H1 (cell line): ENCODE measurements at regions not wholly inside any gene's neighbourhood (a gene's known extent, or its start where the extent isn't known, plus 50 kb on each side); places are given as distances from the start of the nearest gene placed in this dataset.

ENCODE experiments used
- BCL11A ChIP-seq, 2 experiments: IDR thresholded peaks; one replicate each; pipeline ENCODE4 v1.6.1; 2011; ENCODE audit warnings: low read depth in 2 of 2, low read length in 2 of 2, mild to moderate bottlenecking in 2 of 2
- EGR1 ChIP-seq: IDR thresholded peaks from 2 replicates; pipeline ENCODE4 v1.6.1; 2011; ENCODE audit warnings: low read depth, low read length, borderline replicate concordance
- EP300 ChIP-seq, 2 experiments: IDR thresholded peaks; 1 replicate in 1 of 2; 2 replicates in 1 of 2; pipeline ENCODE4 v1.6.1; 2011 to 2012; ENCODE audit warnings: low read depth in 2 of 2, low read length in 2 of 2, mild to moderate bottlenecking in 2 of 2, borderline replicate concordance in 1 of 2, inconsistent platforms in 1 of 2, moderate library complexity in 1 of 2
- EZH2 ChIP-seq: fragments of 200-600 bp; sonication (generic); IDR thresholded peaks from 2 replicates; pipeline ENCODE4 v1.7.1; 2012; ENCODE audit warnings: low read depth, mild to moderate bottlenecking, moderate library complexity, low read length, inconsistent platforms; ENCODE audit not compliant: severe bottlenecking
- JUND ChIP-seq: IDR thresholded peaks from 2 replicates; pipeline ENCODE4 v1.6.1; 2011; ENCODE audit warnings: mild to moderate bottlenecking, improper control_type of control experiment, low read length
- POLR2A ChIP-seq, 2 experiments: IDR thresholded peaks; 1 replicate in 1 of 2; 2 replicates in 1 of 2; pipeline ENCODE4 v1.6.1; 2011; ENCODE audit warnings: low read depth in 2 of 2, low read length in 2 of 2, mild to moderate bottlenecking in 2 of 2; ENCODE audit errors: control extremely low read depth in 1 of 2
- POU5F1 ChIP-seq: IDR thresholded peaks from 2 replicates; pipeline ENCODE4 v1.6.1; 2011; ENCODE audit warnings: low read depth, mild to moderate bottlenecking, low read length, moderate library complexity
- RFX5 ChIP-seq: IDR thresholded peaks from 2 replicates; pipeline ENCODE4 v1.6.1; 2011; ENCODE audit warnings: low read depth, low read length, improper control_type of control experiment, borderline replicate concordance
- SIN3A ChIP-seq, 2 experiments: IDR thresholded peaks in 1 of 2; conservative IDR thresholded peaks in 1 of 2; 2 replicates each; pipeline ENCODE4 v1.6.1; 2011 to 2012; ENCODE audit warnings: low read length in 2 of 2, improper control_type of control experiment in 1 of 2, low read depth in 1 of 2, mild to moderate bottlenecking in 1 of 2
- SP1 ChIP-seq: IDR thresholded peaks from 2 replicates; pipeline ENCODE4 v1.6.1; 2011; ENCODE audit warnings: low read depth, low read length
- TAF1 ChIP-seq: IDR thresholded peaks from 2 replicates; pipeline ENCODE4 v1.6.1; 2011; ENCODE audit warnings: mild to moderate bottlenecking, low read depth, low read length
- YY1 ChIP-seq: IDR thresholded peaks from 2 replicates; pipeline ENCODE4 v1.6.1; 2011; ENCODE audit warnings: low read depth, mild to moderate bottlenecking, low read length
- TF ChIP-seq, protein P1 (sequence below), 3 experiments: IDR thresholded peaks; 1 replicate in 2 of 3; 2 replicates in 1 of 3; pipeline versions ENCODE4 v1.5.1 to v1.6.1; 2011; ENCODE audit warnings: low read length in 3 of 3, mild to moderate bottlenecking in 3 of 3, inconsistent platforms in 2 of 3, low read depth in 1 of 3, moderate library complexity in 1 of 3; ENCODE audit not compliant: insufficient read depth in 1 of 3; ENCODE audit errors: control extremely low read depth in 1 of 3
- TF ChIP-seq, protein P2 (sequence below): IDR thresholded peaks from 2 replicates; pipeline ENCODE4 v1.6.1; 2012; ENCODE audit warnings: inconsistent platforms

DNA sequence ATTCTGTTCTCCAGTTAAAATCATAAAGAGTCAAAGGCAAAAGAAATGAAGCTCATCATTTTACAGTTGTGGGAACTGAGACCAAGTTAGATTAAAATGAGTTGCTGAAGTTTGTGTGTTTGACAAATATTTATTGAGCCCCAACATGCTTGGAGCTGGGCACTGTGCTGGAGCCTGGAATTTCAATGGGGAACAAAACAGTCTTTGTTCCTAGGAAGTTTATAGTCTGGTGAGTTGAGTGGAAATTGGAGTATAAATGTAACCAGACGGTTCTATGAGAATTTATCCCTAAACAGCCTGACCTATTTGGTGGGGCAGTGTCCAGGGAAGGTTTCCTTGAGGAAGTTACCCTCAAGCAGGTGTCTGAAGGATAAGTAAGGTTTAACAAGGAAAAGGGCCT, 294.4 kb downstream of the PRDM2 start:
- TF ChIP-seq, protein P1, sequence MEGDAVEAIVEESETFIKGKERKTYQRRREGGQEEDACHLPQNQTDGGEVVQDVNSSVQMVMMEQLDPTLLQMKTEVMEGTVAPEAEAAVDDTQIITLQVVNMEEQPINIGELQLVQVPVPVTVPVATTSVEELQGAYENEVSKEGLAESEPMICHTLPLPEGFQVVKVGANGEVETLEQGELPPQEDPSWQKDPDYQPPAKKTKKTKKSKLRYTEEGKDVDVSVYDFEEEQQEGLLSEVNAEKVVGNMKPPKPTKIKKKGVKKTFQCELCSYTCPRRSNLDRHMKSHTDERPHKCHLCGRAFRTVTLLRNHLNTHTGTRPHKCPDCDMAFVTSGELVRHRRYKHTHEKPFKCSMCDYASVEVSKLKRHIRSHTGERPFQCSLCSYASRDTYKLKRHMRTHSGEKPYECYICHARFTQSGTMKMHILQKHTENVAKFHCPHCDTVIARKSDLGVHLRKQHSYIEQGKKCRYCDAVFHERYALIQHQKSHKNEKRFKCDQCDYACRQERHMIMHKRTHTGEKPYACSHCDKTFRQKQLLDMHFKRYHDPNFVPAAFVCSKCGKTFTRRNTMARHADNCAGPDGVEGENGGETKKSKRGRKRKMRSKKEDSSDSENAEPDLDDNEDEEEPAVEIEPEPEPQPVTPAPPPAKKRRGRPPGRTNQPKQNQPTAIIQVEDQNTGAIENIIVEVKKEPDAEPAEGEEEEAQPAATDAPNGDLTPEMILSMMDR (IDR thresholded peaks at IDR 0.05; ENCODE audit: control extremely low read depth in 1 of 3, insufficient read depth in 1 of 3, low read depth in 1 of 3, low read length in 3 of 3) = no peak
- TF ChIP-seq EZH2 (no peak), JUND (no peak), TAF1 (no peak), SP1 (no peak), EP300 (IDR thresholded peaks at IDR 0.05; ENCODE audit: borderline replicate concordance in 1 of 2, low read depth in 2 of 2, low read length in 2 of 2) (no peak), POLR2A (IDR thresholded peaks at IDR 0.05; ENCODE audit: control extremely low read depth in 1 of 2, low read depth in 2 of 2, low read length in 2 of 2) (no peak), EGR1 (no peak), RFX5 (no peak), YY1 (no peak), BCL11A (IDR thresholded peaks at IDR 0.05; ENCODE audit: low read depth in 2 of 2, low read length in 2 of 2) (no peak), SIN3A (conservative IDR thresholded peaks at IDR 0.05 in 1 of 2, IDR thresholded peaks at IDR 0.05 in 1 of 2; ENCODE audit: low read depth in 1 of 2, low read length in 2 of 2) (no peak), POU5F1 (no peak)
- TF ChIP-seq, protein P2, sequence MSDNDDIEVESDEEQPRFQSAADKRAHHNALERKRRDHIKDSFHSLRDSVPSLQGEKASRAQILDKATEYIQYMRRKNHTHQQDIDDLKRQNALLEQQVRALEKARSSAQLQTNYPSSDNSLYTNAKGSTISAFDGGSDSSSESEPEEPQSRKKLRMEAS = no peak
